HG03196 (cell line): ENCODE measurements at regions not wholly inside any gene's neighbourhood (a gene's known extent, or its start where the extent isn't known, plus 50 kb on each side); places are given as distances from the start of the nearest gene placed in this dataset.
A peak's percentile ranks its signal among the peaks of the same experiment; 100 is the strongest.
"Not testable (repeated sequence)": the region's sequence is repeated elsewhere in the genome, so short reads cannot be mapped to it uniquely, and the experiment has no call there.

ENCODE experiments used
- ATAC-seq: cut with Tn5 transposase; IDR thresholded peaks from one replicate; pipeline ENCODE4 v1.9.1; 2021; ENCODE audit not compliant: unreplicated experiment

GRCh38 chr6:113697632-113698410, 159.3 kb upstream of the MARCKS start:
- ATAC-seq: peak; percentile 58

GRCh38 chr6:113699239-113699638, 157.9 kb upstream of the MARCKS start:
- ATAC-seq: no peak

- no peak for ATAC-seq
These were observed 155.4 kb upstream of the MARCKS start for GRCh38 chr6:113701552-113702254.

GRCh38 chr6:113707194-113707593, 150.0 kb upstream of the MARCKS start:
- ATAC-seq: no peak

GRCh38 chr6:113709936-113710509, 147.1 kb upstream of the MARCKS start:
- ATAC-seq: no peak

- ATAC-seq: no peak
These were observed 143.5 kb upstream of the MARCKS start for GRCh38 chr6:113713665-113714064.

- ATAC-seq: no peak
These were observed 138.6 kb upstream of the MARCKS start for GRCh38 chr6:113718588-113718987.

GRCh38 chr6:113719064-113719463, 138.1 kb upstream of the MARCKS start:
- no peak for ATAC-seq

GRCh38 chr6:113719545-113719944, 137.6 kb upstream of the MARCKS start:
- no peak for ATAC-seq

GRCh38 chr6:113723182-113723581, 134.0 kb upstream of the MARCKS start:
- no peak for ATAC-seq

- not testable (repeated sequence) for ATAC-seq
These were observed 132.2 kb upstream of the MARCKS start for GRCh38 chr6:113724927-113725326.

- ATAC-seq: no peak
These were observed 125.6 kb upstream of the MARCKS start for GRCh38 chr6:113731541-113731940.

GRCh38 chr6:113732384-113732966, 124.7 kb upstream of the MARCKS start:
- no peak for ATAC-seq

GRCh38 chr6:113733381-113733780, 123.8 kb upstream of the MARCKS start:
- ATAC-seq: no peak

- ATAC-seq: no peak
These were observed 122.2 kb upstream of the MARCKS start for GRCh38 chr6:113734982-113735381.

- no peak for ATAC-seq
These were observed 121.7 kb upstream of the MARCKS start for GRCh38 chr6:113735491-113735890.

GRCh38 chr6:113736978-113737377, 120.2 kb upstream of the MARCKS start:
- ATAC-seq: no peak

- no peak for ATAC-seq
These were observed 118.0 kb upstream of the MARCKS start for GRCh38 chr6:113739041-113739655.

- no peak for ATAC-seq
These were observed 115.5 kb upstream of the MARCKS start for GRCh38 chr6:113741651-113742050.

- ATAC-seq: no peak
These were observed 114.8 kb upstream of the MARCKS start for GRCh38 chr6:113742342-113742741.

GRCh38 chr6:113744861-113745260, 112.3 kb upstream of the MARCKS start:
- no peak for ATAC-seq
